ENCODE measurements at regions not wholly inside any gene's neighbourhood (a gene's known extent, or its start where the extent isn't known, plus 50 kb on each side); places are given as distances from the start of the nearest gene placed in this dataset.

DNA sequence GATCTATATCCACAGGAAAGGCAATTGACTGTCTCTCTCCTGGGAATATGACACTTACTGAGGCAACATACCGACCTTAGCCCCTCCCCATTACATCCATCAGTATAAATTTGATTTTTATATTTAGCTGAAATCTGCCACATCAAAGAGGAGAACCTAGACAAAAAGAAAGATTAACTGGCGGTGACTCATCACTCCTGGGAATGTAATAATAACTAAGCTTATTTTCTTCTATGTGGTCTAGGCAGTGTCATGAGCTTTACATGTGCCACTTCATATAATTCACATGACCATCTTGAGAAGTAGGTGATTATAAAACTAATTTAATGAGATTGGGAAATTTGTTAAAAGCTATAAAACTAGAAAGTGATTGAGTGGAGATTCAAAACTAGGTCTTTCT, 520.0 kb upstream of the HS3ST5 start:
- TF ChIP-seq POLR2AphosphoS5 (IDR thresholded peaks at IDR 0.05; ENCODE audit: control insufficient read depth, insufficient read depth, low read depth, low read length), result no peak
- TF ChIP-seq, protein P1, sequence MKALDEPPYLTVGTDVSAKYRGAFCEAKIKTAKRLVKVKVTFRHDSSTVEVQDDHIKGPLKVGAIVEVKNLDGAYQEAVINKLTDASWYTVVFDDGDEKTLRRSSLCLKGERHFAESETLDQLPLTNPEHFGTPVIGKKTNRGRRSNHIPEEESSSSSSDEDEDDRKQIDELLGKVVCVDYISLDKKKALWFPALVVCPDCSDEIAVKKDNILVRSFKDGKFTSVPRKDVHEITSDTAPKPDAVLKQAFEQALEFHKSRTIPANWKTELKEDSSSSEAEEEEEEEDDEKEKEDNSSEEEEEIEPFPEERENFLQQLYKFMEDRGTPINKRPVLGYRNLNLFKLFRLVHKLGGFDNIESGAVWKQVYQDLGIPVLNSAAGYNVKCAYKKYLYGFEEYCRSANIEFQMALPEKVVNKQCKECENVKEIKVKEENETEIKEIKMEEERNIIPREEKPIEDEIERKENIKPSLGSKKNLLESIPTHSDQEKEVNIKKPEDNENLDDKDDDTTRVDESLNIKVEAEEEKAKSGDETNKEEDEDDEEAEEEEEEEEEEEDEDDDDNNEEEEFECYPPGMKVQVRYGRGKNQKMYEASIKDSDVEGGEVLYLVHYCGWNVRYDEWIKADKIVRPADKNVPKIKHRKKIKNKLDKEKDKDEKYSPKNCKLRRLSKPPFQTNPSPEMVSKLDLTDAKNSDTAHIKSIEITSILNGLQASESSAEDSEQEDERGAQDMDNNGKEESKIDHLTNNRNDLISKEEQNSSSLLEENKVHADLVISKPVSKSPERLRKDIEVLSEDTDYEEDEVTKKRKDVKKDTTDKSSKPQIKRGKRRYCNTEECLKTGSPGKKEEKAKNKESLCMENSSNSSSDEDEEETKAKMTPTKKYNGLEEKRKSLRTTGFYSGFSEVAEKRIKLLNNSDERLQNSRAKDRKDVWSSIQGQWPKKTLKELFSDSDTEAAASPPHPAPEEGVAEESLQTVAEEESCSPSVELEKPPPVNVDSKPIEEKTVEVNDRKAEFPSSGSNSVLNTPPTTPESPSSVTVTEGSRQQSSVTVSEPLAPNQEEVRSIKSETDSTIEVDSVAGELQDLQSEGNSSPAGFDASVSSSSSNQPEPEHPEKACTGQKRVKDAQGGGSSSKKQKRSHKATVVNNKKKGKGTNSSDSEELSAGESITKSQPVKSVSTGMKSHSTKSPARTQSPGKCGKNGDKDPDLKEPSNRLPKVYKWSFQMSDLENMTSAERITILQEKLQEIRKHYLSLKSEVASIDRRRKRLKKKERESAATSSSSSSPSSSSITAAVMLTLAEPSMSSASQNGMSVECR (CRISPR knock-in tag; IDR thresholded peaks at IDR 0.05), result no peak
- TF ChIP-seq, protein P2, sequence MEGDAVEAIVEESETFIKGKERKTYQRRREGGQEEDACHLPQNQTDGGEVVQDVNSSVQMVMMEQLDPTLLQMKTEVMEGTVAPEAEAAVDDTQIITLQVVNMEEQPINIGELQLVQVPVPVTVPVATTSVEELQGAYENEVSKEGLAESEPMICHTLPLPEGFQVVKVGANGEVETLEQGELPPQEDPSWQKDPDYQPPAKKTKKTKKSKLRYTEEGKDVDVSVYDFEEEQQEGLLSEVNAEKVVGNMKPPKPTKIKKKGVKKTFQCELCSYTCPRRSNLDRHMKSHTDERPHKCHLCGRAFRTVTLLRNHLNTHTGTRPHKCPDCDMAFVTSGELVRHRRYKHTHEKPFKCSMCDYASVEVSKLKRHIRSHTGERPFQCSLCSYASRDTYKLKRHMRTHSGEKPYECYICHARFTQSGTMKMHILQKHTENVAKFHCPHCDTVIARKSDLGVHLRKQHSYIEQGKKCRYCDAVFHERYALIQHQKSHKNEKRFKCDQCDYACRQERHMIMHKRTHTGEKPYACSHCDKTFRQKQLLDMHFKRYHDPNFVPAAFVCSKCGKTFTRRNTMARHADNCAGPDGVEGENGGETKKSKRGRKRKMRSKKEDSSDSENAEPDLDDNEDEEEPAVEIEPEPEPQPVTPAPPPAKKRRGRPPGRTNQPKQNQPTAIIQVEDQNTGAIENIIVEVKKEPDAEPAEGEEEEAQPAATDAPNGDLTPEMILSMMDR (IDR thresholded peaks at IDR 0.05 in 2 of 3, conservative IDR thresholded peaks at IDR 0.05 in 1 of 3; ENCODE audit: insufficient read depth in 2 of 3, low read depth in 1 of 3, low read length in 3 of 3), result no peak
- TF ChIP-seq, protein P3, sequence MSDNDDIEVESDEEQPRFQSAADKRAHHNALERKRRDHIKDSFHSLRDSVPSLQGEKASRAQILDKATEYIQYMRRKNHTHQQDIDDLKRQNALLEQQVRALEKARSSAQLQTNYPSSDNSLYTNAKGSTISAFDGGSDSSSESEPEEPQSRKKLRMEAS (CRISPR knock-in tag; IDR thresholded peaks at IDR 0.05), result no peak
- TF ChIP-seq, protein P4, sequence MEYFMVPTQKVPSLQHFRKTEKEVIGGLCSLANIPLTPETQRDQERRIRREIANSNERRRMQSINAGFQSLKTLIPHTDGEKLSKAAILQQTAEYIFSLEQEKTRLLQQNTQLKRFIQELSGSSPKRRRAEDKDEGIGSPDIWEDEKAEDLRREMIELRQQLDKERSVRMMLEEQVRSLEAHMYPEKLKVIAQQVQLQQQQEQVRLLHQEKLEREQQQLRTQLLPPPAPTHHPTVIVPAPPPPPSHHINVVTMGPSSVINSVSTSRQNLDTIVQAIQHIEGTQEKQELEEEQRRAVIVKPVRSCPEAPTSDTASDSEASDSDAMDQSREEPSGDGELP (CRISPR knock-in tag; IDR thresholded peaks at IDR 0.05; ENCODE audit: borderline replicate concordance), result no peak
- TF ChIP-seq ASH1L (IDR thresholded peaks at IDR 0.05; ENCODE audit: borderline replicate concordance, low read depth, partially characterized antibody), result no peak
- no peak for TF ChIP-seq ZNF274 (IDR thresholded peaks at IDR 0.05; ENCODE audit: borderline replicate concordance, low read depth, low read length)

Data from K562 (cell line).